Natural killer cell (primary cell): ENCODE measurements at regions not wholly inside any gene's neighbourhood (a gene's known extent, or its start where the extent isn't known, plus 50 kb on each side); places are given as distances from the start of the nearest gene placed in this dataset.
"Not testable (repeated sequence)": the region's sequence is repeated elsewhere in the genome, so short reads cannot be mapped to it uniquely, and the experiment has no call there.

ENCODE experiments used
- ATAC-seq, 3 donors: fragments of 150-1000 bp in 2 of 3; fragments of 200-7000 bp in 1 of 3; cut with Tn5 transposase; 1 replicate in 1 of 3; 2 replicates in 2 of 3; pipeline ENCODE4 v1.10.0; 2021; ENCODE audit warnings: mild to moderate bottlenecking in 2 of 3, moderate library complexity in 2 of 3
- DNase-seq, 2 donors: peaks; one replicate each; pipeline versions ENCODE4 v3.0.0 to v3.0.0-alpha.2; 2013 to 2021; ENCODE audit warnings: mixed read lengths in 1 of 2
- H3K27ac ChIP-seq: one replicate; pipeline ENCODE4 v1.5.1; 2013; ENCODE audit warnings: mild to moderate bottlenecking, low read length
- H3K27me3 ChIP-seq: one replicate; pipeline ENCODE4 v1.6.1; 2013; ENCODE audit warnings: low read length; ENCODE audit not compliant: control insufficient read depth, insufficient read depth
- H3K36me3 ChIP-seq: one replicate; pipeline ENCODE4 v1.6.1; 2013; ENCODE audit warnings: low read length; ENCODE audit not compliant: control insufficient read depth, insufficient read depth
- H3K4me1 ChIP-seq: one replicate; pipeline ENCODE4 v1.6.1; 2013; ENCODE audit warnings: low read length; ENCODE audit not compliant: control insufficient read depth, insufficient read depth
- H3K4me3 ChIP-seq: one replicate; pipeline ENCODE4 v1.5.1; 2013; ENCODE audit warnings: low read length
- H3K9me3 ChIP-seq: one replicate; pipeline ENCODE4 v1.6.1; 2013; ENCODE audit warnings: low read length; ENCODE audit not compliant: control insufficient read depth, insufficient read depth
- H3K27ac Mint-ChIP-seq, 2 donors: one replicate each; pipeline ENCODE4 v1.8.0; 2022; ENCODE audit warnings: mild to moderate bottlenecking in 2 of 2, mixed read lengths in 2 of 2, moderate library complexity in 1 of 2
- H3K27me3 Mint-ChIP-seq, 2 donors: one replicate each; pipeline ENCODE4 v1.8.0; 2022; ENCODE audit warnings: low read depth in 2 of 2, mixed read lengths in 2 of 2
- H3K36me3 Mint-ChIP-seq: one replicate; pipeline ENCODE4 v1.8.0; 2022; ENCODE audit warnings: mixed read lengths
- H3K4me1 Mint-ChIP-seq, 2 donors: one replicate each; pipeline ENCODE4 v1.8.0; 2022; ENCODE audit warnings: mixed read lengths in 2 of 2
- H3K4me3 Mint-ChIP-seq: one replicate; pipeline ENCODE4 v1.8.0; 2022; ENCODE audit warnings: mild to moderate bottlenecking, moderate library complexity, mixed read lengths
- H3K9me3 Mint-ChIP-seq, 2 donors: one replicate each; pipeline ENCODE4 v1.8.0; 2022; ENCODE audit warnings: mixed read lengths in 2 of 2
- WGBS: methylation state at CpG from one replicate; pipeline ENCODE4 v1.1.7; 2013; ENCODE audit warnings: missing lambda C conversion rate; ENCODE audit not compliant: insufficient coverage; 5-methylcytosine and 5-hydroxymethylcytosine counted together
- intact Hi-C: fragments of 100-400 bp; cut with micrococcal nuclease; formaldehyde crosslinking; loops from one replicate; pipeline ENCODE4 v1.14.2; 2022
- TF ChIP-seq, protein P1 (sequence below): fragments of 200-600 bp; IDR thresholded peaks from one replicate; pipeline ENCODE4 v1.8.0; 2022; ENCODE audit warnings: antibody characterized with exemption

DNA sequence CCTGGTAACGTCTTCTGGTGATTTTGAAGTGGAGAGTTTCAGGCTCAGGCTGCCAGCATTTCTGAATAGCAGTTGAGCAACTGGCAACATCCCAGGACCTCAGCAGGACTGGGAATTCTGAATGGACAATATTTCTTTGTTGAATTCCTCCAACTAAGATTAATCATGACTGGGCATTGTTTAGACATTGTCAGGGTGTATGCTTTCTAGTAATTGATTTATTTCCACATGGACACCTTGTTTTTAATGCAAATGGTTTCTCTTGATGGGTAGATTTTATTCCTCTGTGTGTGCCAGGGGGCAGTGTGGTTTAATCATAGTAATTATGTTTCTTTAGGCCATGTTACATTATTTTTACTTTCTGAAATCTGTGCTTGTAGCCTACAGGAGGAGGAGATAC lies 1004.7 kb upstream of the LCORL start:
- H3K36me3 Mint-ChIP-seq, result no peaks in the 10 kb centered on the region
- Histone ChIP-seq H3K4me1 (no peaks in the 10 kb centered on the region), H3K27me3 (no peaks in the 10 kb centered on the region), H3K36me3 (no peaks in the 10 kb centered on the region), H3K27ac (no peak overlapping the region), H3K9me3 (no peaks in the 10 kb centered on the region), H3K4me3 (no peak overlapping the region)
- no peaks in the 10 kb centered on the region for H3K4me1 Mint-ChIP-seq
- WGBS, result 76% methylated on average over 1 of the region's 1 CpG
- TF ChIP-seq, protein P1, sequence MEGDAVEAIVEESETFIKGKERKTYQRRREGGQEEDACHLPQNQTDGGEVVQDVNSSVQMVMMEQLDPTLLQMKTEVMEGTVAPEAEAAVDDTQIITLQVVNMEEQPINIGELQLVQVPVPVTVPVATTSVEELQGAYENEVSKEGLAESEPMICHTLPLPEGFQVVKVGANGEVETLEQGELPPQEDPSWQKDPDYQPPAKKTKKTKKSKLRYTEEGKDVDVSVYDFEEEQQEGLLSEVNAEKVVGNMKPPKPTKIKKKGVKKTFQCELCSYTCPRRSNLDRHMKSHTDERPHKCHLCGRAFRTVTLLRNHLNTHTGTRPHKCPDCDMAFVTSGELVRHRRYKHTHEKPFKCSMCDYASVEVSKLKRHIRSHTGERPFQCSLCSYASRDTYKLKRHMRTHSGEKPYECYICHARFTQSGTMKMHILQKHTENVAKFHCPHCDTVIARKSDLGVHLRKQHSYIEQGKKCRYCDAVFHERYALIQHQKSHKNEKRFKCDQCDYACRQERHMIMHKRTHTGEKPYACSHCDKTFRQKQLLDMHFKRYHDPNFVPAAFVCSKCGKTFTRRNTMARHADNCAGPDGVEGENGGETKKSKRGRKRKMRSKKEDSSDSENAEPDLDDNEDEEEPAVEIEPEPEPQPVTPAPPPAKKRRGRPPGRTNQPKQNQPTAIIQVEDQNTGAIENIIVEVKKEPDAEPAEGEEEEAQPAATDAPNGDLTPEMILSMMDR, result no peak
- intact Hi-C loops, result no loop called here
- DNase-seq, result no peak
- H3K27me3 Mint-ChIP-seq, result no peaks in the 10 kb centered on the region
- H3K27ac Mint-ChIP-seq, result no peak overlapping the region
- no peak for ATAC-seq
- H3K4me3 Mint-ChIP-seq, result no peak overlapping the region
- H3K9me3 Mint-ChIP-seq, result peaks cover 8 to 17% of the 10 kb centered on the region in 2 donors

DNA sequence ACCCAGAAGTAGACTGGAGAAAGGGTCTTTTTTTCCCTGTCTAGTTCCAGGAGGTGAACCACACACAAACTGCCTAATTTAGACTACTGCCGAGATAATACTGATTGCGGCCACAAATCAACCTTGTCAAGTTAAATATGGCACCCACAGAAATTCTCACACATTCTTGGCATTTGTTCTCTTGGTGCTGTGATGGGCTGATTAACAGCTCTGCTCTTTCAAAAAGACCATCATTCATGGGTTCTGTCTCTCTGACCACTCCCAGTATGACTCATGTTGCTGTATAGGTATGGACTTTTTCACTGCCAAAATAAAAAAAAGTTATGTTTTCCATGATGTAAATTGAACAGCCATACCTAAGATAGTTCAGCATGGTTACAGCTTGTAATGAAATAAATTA lies 1003.5 kb upstream of the LCORL start:
- TF ChIP-seq, protein P1, result no peak
- Histone ChIP-seq H3K27ac (no peak overlapping the region), H3K27me3 (no peaks in the 10 kb centered on the region), H3K36me3 (no peaks in the 10 kb centered on the region), H3K4me1 (no peaks in the 10 kb centered on the region), H3K9me3 (no peaks in the 10 kb centered on the region), H3K4me3 (no peak overlapping the region)
- 46% methylated on average over 2 of the region's 2 CpGs for WGBS
- intact Hi-C loops, result no loop called here
- no peak overlapping the region for H3K4me3 Mint-ChIP-seq
- peaks cover 6% of the 10 kb centered on the region for H3K36me3 Mint-ChIP-seq
- ATAC-seq (no peak), DNase-seq (no peak)
- H3K27ac Mint-ChIP-seq, result no peak overlapping the region
- H3K4me1 Mint-ChIP-seq, result no peaks in the 10 kb centered on the region
- no peaks in the 10 kb centered on the region for H3K27me3 Mint-ChIP-seq
- peaks cover 13 to 19% of the 10 kb centered on the region in 2 donors for H3K9me3 Mint-ChIP-seq

DNA sequence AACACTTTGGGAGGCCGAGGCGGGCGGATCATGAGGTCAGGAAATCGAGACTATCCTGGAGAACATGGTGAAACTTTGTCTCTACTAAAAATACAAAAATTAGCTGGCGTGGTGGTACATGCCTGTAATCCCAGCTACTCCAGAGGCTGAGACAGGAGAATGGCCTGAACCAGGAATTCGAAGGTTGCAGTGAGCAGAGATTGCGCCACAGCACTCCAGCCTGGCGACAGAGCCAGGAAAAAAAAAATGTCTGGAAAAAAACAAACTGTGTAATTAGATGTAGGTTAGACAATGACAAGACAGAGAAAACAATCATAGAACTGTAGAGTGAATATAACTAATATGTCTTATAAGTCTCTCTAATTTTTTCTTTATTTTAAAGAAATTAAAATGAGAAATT lies 1002.5 kb upstream of the LCORL start:
- H3K36me3 ChIP-seq, result no peaks in the 10 kb centered on the region
- DNase-seq (no peak), ATAC-seq (no peak)
- 82% methylated on average over 8 of the region's 8 CpGs for WGBS
- peaks cover 6% of the 10 kb centered on the region for H3K36me3 Mint-ChIP-seq
- no peaks in the 10 kb centered on the region for H3K27me3 ChIP-seq
- H3K9me3 Mint-ChIP-seq, result peaks cover 11 to 14% of the 10 kb centered on the region in 2 donors
- no peaks in the 10 kb centered on the region for H3K4me1 Mint-ChIP-seq
- H3K4me3 ChIP-seq, result no peak overlapping the region
- H3K4me1 ChIP-seq, result no peaks in the 10 kb centered on the region
- H3K27ac Mint-ChIP-seq, result no peak overlapping the region
- H3K27me3 Mint-ChIP-seq, result no peaks in the 10 kb centered on the region
- TF ChIP-seq, protein P1, result no peak
- H3K9me3 ChIP-seq, result no peaks in the 10 kb centered on the region
- H3K27ac ChIP-seq, result no peak overlapping the region
- intact Hi-C loops, result no loop called here
- H3K4me3 Mint-ChIP-seq, result no peak overlapping the region

DNA sequence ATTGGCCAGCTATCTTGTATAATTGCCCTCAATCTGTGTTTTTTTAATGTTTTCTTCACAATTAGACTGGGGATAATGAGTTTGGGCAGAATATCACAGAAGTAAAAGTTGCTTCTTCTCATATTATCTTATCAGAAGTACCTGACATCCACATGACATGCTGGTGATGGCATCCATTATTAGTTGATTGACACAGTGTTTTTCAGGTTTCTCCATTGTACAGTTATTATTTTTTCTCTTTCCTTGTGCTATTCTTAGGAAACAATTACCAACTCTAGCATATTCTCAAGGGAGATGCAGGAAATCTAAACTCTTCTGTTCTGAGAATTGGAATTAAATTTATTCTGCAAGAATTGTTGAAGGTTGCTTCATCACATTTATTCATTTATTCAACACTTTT lies 1000.1 kb upstream of the LCORL start:
- Histone ChIP-seq H3K27me3 (no peaks in the 10 kb centered on the region), H3K4me3 (no peak overlapping the region), H3K27ac (no peak overlapping the region), H3K36me3 (no peaks in the 10 kb centered on the region), H3K9me3 (no peaks in the 10 kb centered on the region), H3K4me1 (no peaks in the 10 kb centered on the region)
- intact Hi-C loops, result no loop called here
- H3K27ac Mint-ChIP-seq, result no peak overlapping the region
- ATAC-seq (no peak), DNase-seq (no peak)
- TF ChIP-seq, protein P1, result no peak
- H3K27me3 Mint-ChIP-seq, result no peaks in the 10 kb centered on the region
- peaks cover 14% of the 10 kb centered on the region for H3K36me3 Mint-ChIP-seq
- H3K4me1 Mint-ChIP-seq, result no peaks in the 10 kb centered on the region
- no peak overlapping the region for H3K4me3 Mint-ChIP-seq
- peaks cover 14 to 18% of the 10 kb centered on the region in 2 donors for H3K9me3 Mint-ChIP-seq

DNA sequence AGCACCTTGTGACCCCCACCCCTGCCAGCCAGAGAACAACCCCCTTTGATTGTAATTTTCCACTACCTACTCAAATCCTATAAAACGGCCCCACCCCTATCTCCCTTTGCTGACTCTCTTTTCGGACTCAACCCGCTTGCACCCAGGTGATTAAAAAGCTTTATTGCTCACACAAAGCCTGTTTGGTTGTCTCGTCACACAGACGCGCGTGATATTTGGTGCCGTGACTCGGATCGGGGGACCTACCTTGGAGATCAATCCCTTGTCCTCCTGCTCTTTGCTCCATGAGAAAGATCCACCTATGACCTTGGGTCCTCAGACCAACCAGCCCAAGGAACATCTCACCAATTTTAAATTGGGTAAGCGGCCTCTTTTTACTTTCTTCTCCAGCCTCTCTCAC lies 995.0 kb upstream of the LCORL start:
- Mint-ChIP-seq H3K36me3 (peaks cover 14% of the 10 kb centered on the region), H3K9me3 (peaks cover 13 to 20% of the 10 kb centered on the region in 2 donors)
- DNase-seq, H3K27me3 Mint-ChIP-seq, H3K4me1 Mint-ChIP-seq, H3K27ac Mint-ChIP-seq, H3K27me3 ChIP-seq, intact Hi-C loops, H3K4me3 ChIP-seq, H3K27ac ChIP-seq, ATAC-seq, H3K4me3 Mint-ChIP-seq, H3K9me3 ChIP-seq, H3K36me3 ChIP-seq, H3K4me1 ChIP-seq: not testable (repeated sequence)
- WGBS, result 90% methylated on average over 11 of the region's 11 CpGs
